UCSD-AML1 (cell line): ENCODE measurements at regions not wholly inside any gene's neighbourhood (a gene's known extent, or its start where the extent isn't known, plus 50 kb on each side); places are given as distances from the start of the nearest gene placed in this dataset.
"Not testable (repeated sequence)": the region's sequence is repeated elsewhere in the genome, so short reads cannot be mapped to it uniquely, and the experiment has no call there.

Source experiments
- DNase-seq: peaks from one replicate; lab custom pipeline; 2025; ENCODE audit not compliant: unreplicated experiment; lab: John Stamatoyannopoulos, UW

GRCh38 chr6:112927641-112928320, 580.7 kb downstream of the RFPL4B start:
- no peak for DNase-seq

GRCh38 chr6:112929641-112930040, 582.5 kb downstream of the RFPL4B start:
- no peak for DNase-seq

DNA sequence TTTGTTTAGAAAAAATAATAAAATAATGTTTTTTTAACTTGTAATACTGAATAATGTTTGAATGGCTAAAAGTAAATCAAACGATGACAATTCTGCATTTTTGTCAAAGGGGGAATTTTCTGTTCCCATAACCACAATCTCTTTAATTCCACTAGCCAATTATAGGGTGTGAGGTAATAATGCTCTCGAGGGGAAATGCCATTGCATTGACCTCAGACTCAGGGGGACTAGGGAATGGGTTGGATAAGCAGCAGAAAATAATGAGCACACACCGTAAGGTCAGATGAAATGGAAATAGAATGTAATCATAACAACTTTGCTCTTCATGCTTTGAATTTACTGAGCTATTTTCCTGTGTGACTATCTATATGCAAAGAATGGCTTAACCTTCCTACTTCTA, 584.7 kb downstream of the RFPL4B start:
- no peak for DNase-seq

GRCh38 chr6:112933947-112934346, 586.8 kb downstream of the RFPL4B start:
- no peak for DNase-seq

DNA sequence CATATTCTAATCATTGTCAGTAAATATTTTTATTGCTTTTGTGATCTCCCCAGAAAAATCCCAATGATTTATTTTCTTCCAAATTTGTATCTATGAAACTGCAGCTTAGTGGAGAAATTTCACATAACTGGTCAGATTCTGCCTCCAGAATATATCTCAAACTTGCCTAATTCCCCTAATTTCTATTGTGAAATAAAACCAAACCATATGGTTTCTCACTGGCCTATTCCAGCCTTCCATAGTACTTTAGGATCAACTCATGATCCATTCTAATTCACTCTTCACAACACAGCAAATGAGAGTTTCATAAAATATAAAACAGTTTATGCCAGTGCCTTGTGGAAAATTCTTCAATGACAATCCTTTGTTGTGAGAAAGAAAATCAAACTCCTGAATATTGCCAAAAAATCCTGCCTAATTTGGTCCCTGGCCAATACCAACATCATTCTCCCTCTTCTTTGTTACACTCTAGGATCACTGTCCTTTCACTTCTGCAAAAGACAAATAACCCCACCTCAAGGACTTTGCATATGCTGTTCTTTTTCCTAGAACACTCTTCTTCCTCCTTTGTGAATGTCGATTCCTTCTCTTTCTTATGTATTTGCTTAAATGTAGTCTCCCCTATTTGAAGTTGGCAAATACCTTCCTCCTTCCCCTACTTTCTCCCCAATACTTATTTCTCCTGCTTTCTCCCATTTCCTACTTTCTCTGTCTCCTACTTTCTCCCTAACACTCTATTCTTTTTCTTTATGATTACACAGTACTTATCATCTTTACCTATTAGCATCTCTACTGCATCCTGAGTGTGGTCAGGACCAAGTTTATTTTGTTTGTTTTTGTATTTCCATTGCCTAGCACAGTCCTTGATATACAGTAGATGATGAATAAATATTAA, 587.5 kb downstream of the RFPL4B start:
- DNase-seq = no peak

DNA sequence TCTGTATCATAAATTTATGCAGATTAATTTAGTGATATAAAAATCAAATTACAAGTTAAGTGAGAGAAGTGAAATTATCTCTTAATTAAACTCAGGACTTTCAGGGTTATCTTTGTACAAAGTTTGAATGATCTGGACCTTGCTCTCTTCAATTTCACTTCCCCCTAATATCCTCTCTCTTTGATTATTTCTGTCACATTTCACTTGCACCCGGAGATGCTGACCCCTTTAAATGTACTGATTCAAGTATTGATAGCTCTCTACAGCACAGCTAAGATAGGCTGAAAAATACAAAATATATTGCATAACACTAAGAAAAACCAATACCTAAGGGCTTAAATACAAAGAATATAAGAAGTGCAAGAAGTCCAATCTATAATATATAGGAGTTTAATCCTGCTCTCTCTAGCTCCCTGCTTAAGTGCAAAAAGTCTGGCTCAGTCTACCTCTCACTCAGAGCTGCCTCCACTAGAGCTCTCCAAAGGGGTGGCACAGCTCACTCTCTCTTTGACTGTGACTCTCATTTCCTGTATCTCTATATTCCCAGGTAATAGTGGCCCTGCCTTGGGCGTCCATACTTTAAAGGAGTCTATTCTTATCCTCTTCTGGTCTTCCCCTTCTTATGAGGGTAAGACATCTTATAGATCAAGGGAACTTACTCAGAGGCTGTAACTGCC, 588.4 kb downstream of the RFPL4B start:
- DNase-seq = no peak

- DNase-seq = no peak
Measured at GRCh38 chr6:112936079-112936472, 588.9 kb downstream of the RFPL4B start.

- no peak for DNase-seq
Measured at GRCh38 chr6:112936504-112936903, 589.4 kb downstream of the RFPL4B start.

DNA sequence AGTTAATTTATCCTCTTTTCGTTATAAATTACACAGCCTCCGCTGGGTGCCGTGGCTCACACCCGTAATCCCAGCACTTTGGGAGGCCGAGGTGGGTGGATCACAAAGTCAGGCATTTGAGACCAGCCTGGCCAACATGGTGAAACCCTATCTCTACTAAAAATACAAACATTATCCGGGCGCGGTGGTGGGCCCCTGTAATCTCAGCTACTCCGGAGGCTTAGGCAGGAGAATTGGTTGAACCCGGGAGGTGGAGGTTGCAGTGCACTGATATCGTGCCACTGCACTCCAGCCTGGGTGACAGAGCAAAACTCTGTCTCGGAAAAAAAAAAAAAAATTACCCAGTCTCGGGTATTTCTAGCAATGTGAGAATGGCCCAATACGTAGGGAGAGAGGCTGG, 590.6 kb downstream of the RFPL4B start:
- DNase-seq = not testable (repeated sequence)

GRCh38 chr6:112938650-112939049, 591.5 kb downstream of the RFPL4B start:
- no peak for DNase-seq

DNA sequence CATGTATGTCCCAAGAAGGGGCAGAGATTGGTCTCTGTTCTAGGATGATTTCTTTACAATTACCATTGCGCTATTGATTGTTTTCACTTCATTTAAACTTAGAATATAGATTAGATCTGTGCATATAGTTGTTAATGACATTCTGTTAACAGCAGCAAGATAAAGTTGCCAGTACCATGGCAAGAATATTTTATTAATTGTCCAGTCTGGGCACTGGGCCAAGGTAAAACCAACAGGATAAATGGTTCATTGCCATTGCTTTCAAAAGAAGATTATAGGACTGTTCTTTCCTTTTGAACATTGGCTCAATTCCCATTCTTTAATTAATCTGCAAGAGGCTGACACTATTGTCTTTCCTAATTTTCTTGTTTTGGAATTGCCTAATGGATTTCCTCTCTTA, 592.4 kb downstream of the RFPL4B start:
- no peak for DNase-seq

DNA sequence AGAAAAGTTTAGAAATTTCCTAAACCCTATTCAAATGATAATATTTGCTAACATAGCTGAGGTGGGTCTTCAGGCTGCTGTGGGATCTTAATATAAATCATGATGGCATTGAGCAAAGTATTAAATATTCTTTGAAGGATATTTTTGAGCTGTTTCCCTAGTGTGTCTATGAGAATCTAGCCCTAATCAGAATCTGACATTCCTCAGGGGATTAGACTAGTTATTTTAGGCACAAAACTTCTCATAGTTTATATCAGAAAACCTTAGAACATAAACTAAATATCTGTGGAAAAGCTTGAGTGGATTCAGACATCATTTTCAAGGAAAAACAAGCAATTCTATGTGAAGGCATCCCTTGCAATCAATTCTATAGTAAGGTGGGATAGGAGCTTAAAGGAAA, 594.5 kb downstream of the RFPL4B start:
- DNase-seq = no peak

DNA sequence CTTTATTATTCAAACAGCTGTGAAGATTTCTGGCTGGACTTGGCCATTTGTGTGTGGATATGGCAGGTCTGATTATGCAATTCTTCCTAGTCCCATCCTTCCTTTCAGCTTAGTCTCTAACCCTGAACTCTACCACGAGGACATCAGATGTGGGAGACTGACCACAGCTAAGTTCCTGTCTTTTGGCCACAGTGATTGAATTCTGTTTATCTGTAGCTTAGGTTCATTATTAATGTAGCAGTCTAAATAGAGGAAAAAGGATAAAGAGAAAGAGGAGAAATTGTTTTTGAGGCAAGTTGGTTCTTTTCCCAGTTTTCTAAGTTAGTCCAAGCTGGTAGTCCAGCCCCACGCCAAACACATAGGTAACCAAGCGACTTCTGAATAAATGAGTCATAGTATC, 598.9 kb downstream of the RFPL4B start:
- no peak for DNase-seq

DNA sequence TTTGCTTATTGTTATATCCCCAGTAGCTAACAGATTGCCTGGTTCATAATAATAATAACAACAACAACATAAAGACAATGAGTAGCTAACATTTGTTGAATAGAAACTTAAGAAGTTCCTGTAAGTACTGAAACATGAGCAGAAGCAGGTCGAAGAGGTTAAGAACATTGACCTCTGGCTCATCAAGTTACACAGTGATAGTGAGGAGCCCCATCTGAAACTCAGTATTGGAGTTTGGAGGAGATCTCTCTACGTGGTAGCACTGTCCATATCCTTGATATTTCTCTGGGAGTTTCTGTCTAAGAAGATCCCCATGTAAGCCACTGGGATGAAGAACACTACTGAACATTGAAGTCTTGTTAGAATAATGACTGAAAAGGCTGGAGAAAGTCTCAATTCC, 600.4 kb downstream of the RFPL4B start:
- no peak for DNase-seq

- no peak for DNase-seq
Measured at GRCh38 chr6:112951829-112952228, 604.7 kb downstream of the RFPL4B start.

DNA sequence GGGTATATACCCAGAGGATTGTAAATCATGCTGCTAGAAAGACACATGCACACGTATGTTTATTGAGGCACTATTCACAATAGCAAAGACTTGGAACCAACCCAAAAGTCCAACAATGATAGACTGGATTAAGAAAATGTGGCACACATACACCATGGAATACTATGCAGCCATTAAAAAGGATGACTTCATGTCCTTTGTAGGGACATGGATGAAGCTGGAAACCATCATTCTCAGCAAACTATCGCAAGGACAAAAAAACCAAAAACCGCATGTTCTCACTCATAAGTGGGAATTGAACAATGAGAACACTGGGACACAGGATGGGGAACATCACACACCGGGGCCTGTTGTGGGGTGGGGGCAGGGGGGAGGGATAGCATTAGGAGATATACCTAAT, 608.6 kb downstream of the RFPL4B start:
- not testable (repeated sequence) for DNase-seq

GRCh38 chr6:112956696-112957535, 609.8 kb downstream of the RFPL4B start:
- DNase-seq = no peak

- no peak for DNase-seq
Measured at GRCh38 chr6:112957536-112957916, 610.4 kb downstream of the RFPL4B start.

DNA sequence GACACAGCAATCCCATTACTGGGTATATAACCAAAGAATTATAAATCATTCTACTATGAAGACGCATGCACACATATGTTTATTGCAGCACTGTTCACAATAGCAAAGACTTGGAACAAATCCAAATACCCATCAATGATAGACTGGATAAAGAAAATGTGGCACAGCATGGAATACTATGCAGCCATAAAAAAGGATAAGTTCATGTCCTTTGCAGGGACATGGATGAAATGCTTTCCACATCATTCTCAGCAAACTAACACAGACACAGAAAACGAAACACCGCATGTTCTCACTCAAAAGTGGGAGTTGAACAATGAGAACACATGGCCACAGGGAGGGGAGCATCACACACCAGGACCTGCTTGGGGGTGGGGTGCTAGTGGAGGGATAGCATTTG, 613.0 kb downstream of the RFPL4B start:
- not testable (repeated sequence) for DNase-seq

- no peak for DNase-seq
Measured at GRCh38 chr6:112967974-112968373, 620.8 kb downstream of the RFPL4B start.

DNA sequence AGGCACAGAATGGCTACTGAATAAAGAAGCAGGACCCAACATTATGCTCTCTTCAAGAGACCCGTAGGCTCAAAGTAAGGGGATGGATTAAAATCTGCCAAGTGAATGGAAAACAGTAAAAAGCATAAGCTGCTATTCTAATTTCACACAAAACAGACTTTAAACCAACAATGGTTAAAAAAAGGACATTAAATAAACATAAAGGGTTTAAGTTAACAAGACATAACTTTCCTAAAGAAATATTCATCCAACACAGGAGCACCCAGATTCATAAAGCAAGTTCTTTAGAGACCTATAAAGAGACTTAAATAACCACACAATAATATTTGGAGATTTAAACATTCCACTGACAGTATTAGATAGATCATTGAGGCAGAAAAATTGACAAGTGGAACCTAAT, 624.5 kb downstream of the RFPL4B start:
- DNase-seq = no peak
